ENCODE measurements at regions not wholly inside any gene's neighbourhood (a gene's known extent, or its start where the extent isn't known, plus 50 kb on each side); places are given as distances from the start of the nearest gene placed in this dataset.

GRCh38 chr17:13363771-13364170 is 238.0 kb downstream of the HS3ST3A1 start:
- TF ChIP-seq CTCF (IDR thresholded peaks at IDR 0.05) (no peak), EP300 (IDR thresholded peaks at IDR 0.05) (no peak)
